ENCODE measurements at regions not wholly inside any gene's neighbourhood (a gene's known extent, or its start where the extent isn't known, plus 50 kb on each side); places are given as distances from the start of the nearest gene placed in this dataset.

DNA sequence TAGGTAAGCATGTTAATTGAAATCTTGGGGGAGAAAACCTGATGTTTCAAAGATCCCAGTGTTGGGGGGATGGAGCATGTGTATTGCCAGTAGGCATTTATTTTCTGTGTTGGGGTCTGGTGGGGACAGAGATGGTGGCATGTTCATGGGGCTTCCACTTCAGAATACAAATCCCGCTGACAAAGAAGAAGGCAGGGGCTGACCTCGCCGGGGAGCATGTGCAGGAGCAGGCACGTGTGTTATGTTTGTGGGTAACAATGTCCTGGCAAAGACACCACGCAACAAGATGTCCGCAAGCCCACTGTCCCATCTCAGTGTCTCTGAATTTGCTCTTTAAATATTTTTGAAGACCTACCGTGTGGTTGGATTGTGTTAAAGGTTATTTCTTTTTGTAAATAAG lies 164.5 kb downstream of the TEX29 start:
- TF ChIP-seq CTCF (IDR thresholded peaks at IDR 0.05) (no peak), POLR2A (IDR thresholded peaks at IDR 0.05) (no peak)
